H9 (cell line): ENCODE measurements at regions not wholly inside any gene's neighbourhood (a gene's known extent, or its start where the extent isn't known, plus 50 kb on each side); places are given as distances from the start of the nearest gene placed in this dataset.

Experiments used
- DNase-seq: peaks from one replicate; pipeline ENCODE4 v3.0.0-alpha.2; 2017
- H2AFZ ChIP-seq: one replicate; pipeline ENCODE4 v1.6.1; 2013; ENCODE audit warnings: mild to moderate bottlenecking, low read length, control low read depth, moderate library complexity
- H2AK5ac ChIP-seq: 2 replicates; pipeline ENCODE4 v1.6.1; 2013; ENCODE audit warnings: low read length, control low read depth, mixed read lengths; ENCODE audit not compliant: insufficient read length
- H2BK120ac ChIP-seq: one replicate; pipeline ENCODE4 v1.6.1; 2013; ENCODE audit warnings: low read depth, mild to moderate bottlenecking, low read length, control low read depth, inconsistent platforms; ENCODE audit not compliant: poor library complexity, severe bottlenecking
- H2BK12ac ChIP-seq: 2 replicates; pipeline ENCODE4 v1.6.1; 2013; ENCODE audit warnings: low read length, control low read depth, mixed read lengths, low read depth; ENCODE audit not compliant: insufficient read length
- H2BK15ac ChIP-seq: 2 replicates; pipeline ENCODE4 v1.6.1; 2013; ENCODE audit warnings: low read depth, low read length, control low read depth
- H2BK20ac ChIP-seq: one replicate; pipeline ENCODE4 v1.6.1; 2013; ENCODE audit warnings: low read depth, mild to moderate bottlenecking, low read length, control low read depth, inconsistent platforms; ENCODE audit not compliant: poor library complexity, severe bottlenecking
- H2BK5ac ChIP-seq: 2 replicates; pipeline ENCODE4 v1.6.1; 2013; ENCODE audit warnings: low read length, control low read depth, mixed read lengths; ENCODE audit not compliant: insufficient read length
- H3K14ac ChIP-seq: 2 replicates; pipeline ENCODE4 v1.6.1; 2013; ENCODE audit warnings: low read length, control low read depth; ENCODE audit not compliant: insufficient read depth
- H3K18ac ChIP-seq: 2 replicates; pipeline ENCODE4 v1.6.1; 2013; ENCODE audit warnings: low read depth, mild to moderate bottlenecking, mixed read lengths, low read length, control low read depth; ENCODE audit not compliant: insufficient read length
- H3K23ac ChIP-seq: 2 replicates; pipeline ENCODE4 v1.6.1; 2013; ENCODE audit warnings: low read length, control low read depth, mixed read lengths, low read depth; ENCODE audit not compliant: insufficient read length
- H3K23me2 ChIP-seq: 2 replicates; pipeline ENCODE4 v1.6.1; 2013; ENCODE audit warnings: low read depth, mild to moderate bottlenecking, mixed read lengths, low read length, control low read depth; ENCODE audit not compliant: insufficient read length, poor library complexity, severe bottlenecking
- H3K27ac ChIP-seq: 2 replicates; pipeline ENCODE4 v1.5.1; 2013; ENCODE audit warnings: low read length, control low read depth, mixed read lengths, low read depth; ENCODE audit not compliant: insufficient read length
- H3K27me3 ChIP-seq: 2 replicates; pipeline ENCODE4 v1.6.1; 2013; ENCODE audit warnings: low read length, control low read depth, inconsistent platforms; ENCODE audit not compliant: insufficient read depth
- H3K4ac ChIP-seq: 2 replicates; pipeline ENCODE4 v1.6.1; 2013; ENCODE audit warnings: low read depth, mild to moderate bottlenecking, control low read depth, inconsistent platforms, low read length, moderate library complexity
- H3K4me1 ChIP-seq: 2 replicates; pipeline ENCODE4 v1.6.1; 2013; ENCODE audit warnings: low read length, control low read depth, inconsistent platforms; ENCODE audit not compliant: insufficient read depth
- H3K4me2 ChIP-seq: 2 replicates; pipeline ENCODE4 v1.6.1; 2013; ENCODE audit warnings: low read length, control low read depth, mixed read lengths; ENCODE audit not compliant: insufficient read length, insufficient read depth
- H3K56ac ChIP-seq: 2 replicates; pipeline ENCODE4 v1.6.1; 2013; ENCODE audit warnings: low read depth, mild to moderate bottlenecking, mixed read lengths, low read length, control low read depth; ENCODE audit not compliant: insufficient read length
- H3K79me1 ChIP-seq: 2 replicates; pipeline ENCODE4 v1.6.1; 2013; ENCODE audit warnings: low read depth, mild to moderate bottlenecking, moderate library complexity, low read length, control low read depth, inconsistent platforms; ENCODE audit not compliant: insufficient read depth, poor library complexity, severe bottlenecking
- H3K79me2 ChIP-seq: 2 replicates; pipeline ENCODE4 v1.6.1; 2013; ENCODE audit warnings: low read length, control low read depth, inconsistent platforms; ENCODE audit not compliant: insufficient read depth
- H3K9ac ChIP-seq: 2 replicates; pipeline ENCODE4 v1.6.1; 2013; ENCODE audit warnings: low read length, control low read depth, mixed read lengths; ENCODE audit not compliant: insufficient read length; ENCODE audit errors: extremely low read depth
- H3K9me3 ChIP-seq: one replicate; pipeline ENCODE4 v1.6.1; 2013; ENCODE audit warnings: low read depth, low read length, inconsistent platforms; ENCODE audit not compliant: control insufficient read depth
- H3T11ph ChIP-seq: one replicate; pipeline ENCODE4 v1.6.1; 2013; ENCODE audit warnings: mild to moderate bottlenecking, low read length, control low read depth, inconsistent platforms
- H4K20me1 ChIP-seq: one replicate; pipeline ENCODE4 v1.6.1; 2013; ENCODE audit not compliant: control insufficient read depth, insufficient read length, insufficient read depth
- H4K5ac ChIP-seq: 2 replicates; pipeline ENCODE4 v1.6.1; 2013; ENCODE audit warnings: low read depth, mild to moderate bottlenecking, mixed read lengths, low read length, control low read depth; ENCODE audit not compliant: insufficient read length
- H4K8ac ChIP-seq: replicated peaks from 2 replicates; pipeline ENCODE4 v1.6.1; 2013; ENCODE audit warnings: low read length, control low read depth, mixed read lengths, low read depth; ENCODE audit not compliant: insufficient read length
- H4K91ac ChIP-seq: 2 replicates; pipeline ENCODE4 v1.6.1; 2013; ENCODE audit warnings: low read depth, mild to moderate bottlenecking, moderate library complexity, mixed read lengths, low read length, control low read depth; ENCODE audit not compliant: insufficient read length
- H3K27ac Mint-ChIP-seq, 3 experiments: 2 replicates in 2 of 3; 3 replicates in 1 of 3; pipeline ENCODE4 v1.8.0; 2020 to 2021; ENCODE audit warnings: mixed read lengths in 3 of 3, mild to moderate bottlenecking in 1 of 3, moderate library complexity in 1 of 3
- H3K27me3 Mint-ChIP-seq: 2 replicates; pipeline ENCODE4 v1.8.0; 2021; ENCODE audit warnings: low read depth, mild to moderate bottlenecking, moderate library complexity, mixed read lengths
- H3K36me3 Mint-ChIP-seq, 3 experiments: 2 replicates in 2 of 3; 3 replicates in 1 of 3; pipeline ENCODE4 v1.8.0; 2020 to 2021; ENCODE audit warnings: low read depth in 3 of 3, mixed read lengths in 3 of 3; ENCODE audit not compliant: insufficient read depth in 1 of 3
- H3K4me1 Mint-ChIP-seq, 2 experiments: 2 replicates each; pipeline ENCODE4 v1.8.0; 2020; ENCODE audit warnings: mixed read lengths in 2 of 2
- H3K4me3 Mint-ChIP-seq, 2 experiments: 2 replicates in 1 of 2; 3 replicates in 1 of 2; pipeline ENCODE4 v1.8.0; 2020 to 2021; ENCODE audit warnings: mild to moderate bottlenecking in 2 of 2, mixed read lengths in 2 of 2, moderate library complexity in 1 of 2
- H3K9me3 Mint-ChIP-seq, 2 experiments: 2 replicates in 1 of 2; 3 replicates in 1 of 2; pipeline ENCODE4 v1.8.0; 2020; ENCODE audit warnings: mild to moderate bottlenecking in 2 of 2, mixed read lengths in 2 of 2, moderate library complexity in 1 of 2
- WGBS: extraction: QIAGEN DNeasy Blood & Tissue Kit; methylation state at CpG from one replicate; pipeline ENCODE4 v1.1.7; 2013; ENCODE audit warnings: missing lambda C conversion rate, low lambda C conversion rate, mixed read lengths; ENCODE audit not compliant: insufficient read length; ENCODE audit errors: extremely low coverage; 5-methylcytosine and 5-hydroxymethylcytosine counted together
- TF ChIP-seq, protein P1 (sequence below): fragments of 200-600 bp; sonication (generic); conservative IDR thresholded peaks from 3 replicates; pipeline ENCODE4 v1.8.0; 2021; ENCODE audit warnings: antibody characterized with exemption, mild to moderate bottlenecking

DNA sequence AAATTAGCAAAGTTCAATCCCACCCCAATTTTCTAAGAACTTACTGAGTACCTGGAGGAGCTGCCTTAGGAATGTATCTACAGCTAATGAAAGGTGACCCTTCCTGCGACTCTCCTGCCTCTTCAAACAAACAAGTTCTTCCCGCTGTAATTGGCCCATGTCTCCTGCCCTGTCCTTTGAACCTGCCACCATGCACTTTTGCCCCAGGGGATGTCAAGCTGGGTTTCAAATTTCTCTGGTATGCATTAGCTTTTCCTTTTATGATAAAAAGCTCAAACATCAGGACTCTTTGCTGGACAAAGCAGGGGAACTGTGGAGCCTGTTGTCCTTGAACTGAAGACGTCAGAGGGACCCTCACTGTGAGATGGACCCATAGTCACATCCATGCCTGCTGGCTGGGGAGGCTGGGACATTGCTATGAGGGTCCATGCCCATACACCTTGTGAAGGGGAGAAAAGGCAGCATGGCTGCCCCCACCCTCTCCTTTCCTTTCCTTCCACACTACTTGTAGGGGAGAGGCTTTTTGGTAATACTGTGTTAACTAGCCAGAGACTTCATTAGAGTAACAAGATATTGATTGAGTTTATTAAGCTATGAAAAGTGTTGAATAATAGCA is 210.7 kb upstream of the COPS8 start:
- H3K27ac Mint-ChIP-seq, result no peak overlapping the region

More for the DNA sequence above, 210.7 kb upstream of the COPS8 start:
- H3K27ac ChIP-seq, result no peak overlapping the region
- no peak overlapping the region for H3T11ph ChIP-seq
- Mint-ChIP-seq H3K27me3 (peaks cover 10% of the 10 kb centered on the region), H3K36me3 (no peaks in the 10 kb centered on the region), H3K4me3 (no peak overlapping the region), H3K9me3 (no peaks in the 10 kb centered on the region), H3K4me1 (peaks cover 8 to 14% of the 10 kb centered on the region in 2 experiments)
- H4K8ac ChIP-seq, result no peak overlapping the region
- no peak overlapping the region for H2BK120ac ChIP-seq
- H3K23ac ChIP-seq, result no peak overlapping the region
- no peaks in the 10 kb centered on the region for H3K23me2 ChIP-seq
- H3K4me2 ChIP-seq, result no peak overlapping the region
- H3K56ac ChIP-seq, result no peak overlapping the region
- no peak overlapping the region for H2AK5ac ChIP-seq
- H3K4me1 ChIP-seq, result no peaks in the 10 kb centered on the region
- H3K18ac ChIP-seq, result no peak overlapping the region
- H3K14ac ChIP-seq, result no peak overlapping the region
- no peaks in the 10 kb centered on the region for H3K79me1 ChIP-seq
- no peak overlapping the region for H3K9ac ChIP-seq
- H2BK15ac ChIP-seq, result no peak overlapping the region
- H2BK5ac ChIP-seq, result no peak overlapping the region
- H4K20me1 ChIP-seq, result no peaks in the 10 kb centered on the region
- H2AFZ ChIP-seq, result no peak overlapping the region
- no peaks in the 10 kb centered on the region for H3K79me2 ChIP-seq
- H3K27me3 ChIP-seq, result no peaks in the 10 kb centered on the region
- H2BK20ac ChIP-seq, result no peak overlapping the region
- H2BK12ac ChIP-seq, result no peak overlapping the region
- WGBS, result no CpG with 5 or more reads among the region's 3 CpGs
- DNase-seq, result no peak
- TF ChIP-seq, protein P1, sequence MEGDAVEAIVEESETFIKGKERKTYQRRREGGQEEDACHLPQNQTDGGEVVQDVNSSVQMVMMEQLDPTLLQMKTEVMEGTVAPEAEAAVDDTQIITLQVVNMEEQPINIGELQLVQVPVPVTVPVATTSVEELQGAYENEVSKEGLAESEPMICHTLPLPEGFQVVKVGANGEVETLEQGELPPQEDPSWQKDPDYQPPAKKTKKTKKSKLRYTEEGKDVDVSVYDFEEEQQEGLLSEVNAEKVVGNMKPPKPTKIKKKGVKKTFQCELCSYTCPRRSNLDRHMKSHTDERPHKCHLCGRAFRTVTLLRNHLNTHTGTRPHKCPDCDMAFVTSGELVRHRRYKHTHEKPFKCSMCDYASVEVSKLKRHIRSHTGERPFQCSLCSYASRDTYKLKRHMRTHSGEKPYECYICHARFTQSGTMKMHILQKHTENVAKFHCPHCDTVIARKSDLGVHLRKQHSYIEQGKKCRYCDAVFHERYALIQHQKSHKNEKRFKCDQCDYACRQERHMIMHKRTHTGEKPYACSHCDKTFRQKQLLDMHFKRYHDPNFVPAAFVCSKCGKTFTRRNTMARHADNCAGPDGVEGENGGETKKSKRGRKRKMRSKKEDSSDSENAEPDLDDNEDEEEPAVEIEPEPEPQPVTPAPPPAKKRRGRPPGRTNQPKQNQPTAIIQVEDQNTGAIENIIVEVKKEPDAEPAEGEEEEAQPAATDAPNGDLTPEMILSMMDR, result no peak
- H3K4ac ChIP-seq, result no peak overlapping the region
- H4K5ac ChIP-seq, result no peak overlapping the region
- no peak overlapping the region for H4K91ac ChIP-seq
- H3K9me3 ChIP-seq, result no peaks in the 10 kb centered on the region
